Endothelial cell of hepatic sinusoid (primary cell): ENCODE measurements at regions not wholly inside any gene's neighbourhood (a gene's known extent, or its start where the extent isn't known, plus 50 kb on each side); places are given as distances from the start of the nearest gene placed in this dataset.
"Not testable (repeated sequence)": the region's sequence is repeated elsewhere in the genome, so short reads cannot be mapped to it uniquely, and the experiment has no call there.

Experiments used
- in situ Hi-C: cut with HindIII; loops from 2 replicates; pipeline ENCODE4 v1.10.0; 2017; ENCODE audit warnings: low sequenced_read_pairs

DNA sequence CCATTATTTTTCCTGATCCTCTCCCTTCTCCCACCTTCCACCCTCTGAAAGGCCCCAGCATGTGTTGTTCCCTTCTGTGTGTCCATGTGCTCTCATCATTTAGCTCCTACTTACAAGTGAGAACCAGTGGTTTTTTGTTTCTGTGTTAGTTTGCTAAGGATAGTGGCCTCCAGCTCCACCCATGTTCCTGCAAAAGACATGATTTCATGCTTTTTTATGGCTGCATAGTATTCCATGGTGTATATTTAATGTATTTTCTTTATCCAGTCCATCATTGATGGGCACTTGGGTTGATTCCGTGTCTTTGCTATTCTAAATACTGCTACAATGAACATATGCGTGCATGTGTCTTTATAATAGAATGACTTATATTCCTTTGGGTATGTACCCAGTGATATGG lies 89.4 kb upstream of the C1orf174 start:
- in situ Hi-C loops, result no loop called here

DNA sequence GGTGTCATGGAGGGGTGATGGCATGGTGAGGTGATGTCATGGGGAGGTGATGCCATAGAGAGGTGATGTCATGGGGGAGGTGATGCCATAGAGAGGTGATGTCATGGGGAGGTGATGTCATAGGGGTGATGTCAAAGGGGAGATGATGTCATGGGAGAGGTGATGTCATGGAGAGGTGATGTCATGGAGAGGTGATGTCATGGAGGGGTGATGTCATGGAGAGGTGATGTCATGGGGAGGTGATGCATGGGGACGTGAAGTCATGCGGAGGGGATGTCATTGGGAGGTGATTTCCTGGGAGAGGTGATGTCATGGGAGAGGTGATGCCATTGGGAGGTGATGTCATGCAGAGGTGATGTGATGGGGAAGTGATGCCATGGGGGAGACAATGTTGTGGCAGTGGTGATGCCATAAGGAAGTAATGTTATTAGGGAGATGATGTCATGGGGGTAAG lies 92.1 kb upstream of the C1orf174 start:
- in situ Hi-C loops, result no loop called here

DNA sequence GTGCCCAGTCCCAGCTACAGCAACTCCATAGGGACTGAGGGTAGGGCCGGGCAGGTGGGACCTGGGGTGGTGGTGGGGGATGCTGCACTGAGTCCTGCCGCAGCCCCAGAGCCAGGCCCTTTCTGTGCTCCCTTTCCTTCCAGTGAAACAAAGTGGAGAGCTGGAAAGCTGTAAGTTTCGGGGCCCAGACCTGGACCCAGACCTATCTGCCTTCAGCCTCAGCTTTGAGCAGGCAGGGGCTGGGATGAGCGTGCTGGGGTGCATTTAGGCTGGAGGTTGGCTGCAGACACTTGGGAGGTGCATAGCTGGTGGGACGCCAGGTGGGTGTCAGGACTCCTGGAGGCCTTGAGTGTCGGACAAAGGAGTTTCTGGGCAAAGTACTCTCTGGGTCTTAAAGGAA lies 92.7 kb upstream of the C1orf174 start:
- in situ Hi-C loops, result no loop called here

DNA sequence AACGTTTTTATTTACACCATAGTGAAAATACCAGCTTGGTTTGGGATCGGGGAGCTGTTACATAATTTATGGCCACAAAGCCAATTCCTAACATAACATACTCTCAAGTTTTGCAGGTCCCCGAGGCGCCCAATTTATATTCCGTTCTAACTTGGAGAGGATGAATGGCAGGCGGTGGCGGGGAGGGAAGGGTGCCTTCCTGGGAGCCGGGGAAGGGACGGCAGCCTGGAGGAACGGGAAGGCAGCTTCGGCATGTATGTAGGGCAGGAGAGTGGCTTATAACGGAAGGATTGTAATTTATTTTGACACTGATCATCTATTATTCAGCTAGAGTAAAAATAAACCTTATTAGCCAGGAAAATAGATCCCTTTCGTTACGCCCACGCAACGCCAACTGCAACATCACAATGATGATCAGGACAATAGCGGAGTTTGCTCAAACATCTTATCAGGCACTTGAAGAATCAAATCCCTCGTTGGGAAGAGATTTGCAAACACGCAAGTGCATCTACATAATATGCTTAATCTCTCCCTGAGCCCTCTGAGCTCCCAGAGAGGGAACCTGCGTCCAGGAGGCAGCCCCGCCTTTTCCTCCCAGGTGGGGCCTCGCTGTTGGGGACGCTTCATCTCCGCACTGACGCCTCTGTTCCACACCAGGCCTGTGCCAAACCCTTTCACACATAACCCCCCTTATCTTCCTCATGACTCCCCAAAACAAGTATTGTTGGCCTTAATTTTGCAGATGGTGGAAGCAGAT lies 93.7 kb upstream of the C1orf174 start:
- in situ Hi-C loops, result no loop called here

DNA sequence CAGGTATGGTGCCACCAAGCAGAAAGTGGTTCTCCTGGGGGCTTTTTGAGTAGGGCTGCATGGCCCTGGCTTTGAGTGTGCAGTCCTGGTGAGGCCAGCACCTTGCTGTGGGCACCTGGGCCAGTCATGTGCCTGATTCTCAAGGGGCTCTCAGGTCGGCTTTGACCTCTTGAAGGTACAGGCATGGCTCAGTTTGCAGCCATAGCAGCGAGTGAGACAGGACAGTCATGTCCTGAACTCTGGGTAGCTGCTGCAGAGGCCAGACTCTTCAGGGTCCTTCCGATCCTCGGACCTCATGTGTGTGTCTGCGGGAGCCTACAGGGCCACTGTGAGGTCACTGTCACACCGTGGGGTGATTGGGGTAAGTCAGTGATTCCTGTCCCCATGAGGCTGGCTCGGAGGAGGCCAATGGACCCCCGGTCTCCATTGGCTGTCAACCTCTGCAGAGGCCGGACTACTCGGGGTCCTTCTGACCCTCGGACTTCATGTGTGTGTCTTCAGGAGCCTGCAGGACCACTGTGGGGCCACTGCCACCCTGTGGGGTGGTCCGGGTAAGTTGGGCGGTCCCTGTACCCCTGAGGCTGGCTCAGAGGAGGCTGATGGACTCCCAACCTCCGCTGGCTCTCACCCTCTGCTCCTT lies 95.2 kb upstream of the C1orf174 start:
- in situ Hi-C loops, result no loop called here

DNA sequence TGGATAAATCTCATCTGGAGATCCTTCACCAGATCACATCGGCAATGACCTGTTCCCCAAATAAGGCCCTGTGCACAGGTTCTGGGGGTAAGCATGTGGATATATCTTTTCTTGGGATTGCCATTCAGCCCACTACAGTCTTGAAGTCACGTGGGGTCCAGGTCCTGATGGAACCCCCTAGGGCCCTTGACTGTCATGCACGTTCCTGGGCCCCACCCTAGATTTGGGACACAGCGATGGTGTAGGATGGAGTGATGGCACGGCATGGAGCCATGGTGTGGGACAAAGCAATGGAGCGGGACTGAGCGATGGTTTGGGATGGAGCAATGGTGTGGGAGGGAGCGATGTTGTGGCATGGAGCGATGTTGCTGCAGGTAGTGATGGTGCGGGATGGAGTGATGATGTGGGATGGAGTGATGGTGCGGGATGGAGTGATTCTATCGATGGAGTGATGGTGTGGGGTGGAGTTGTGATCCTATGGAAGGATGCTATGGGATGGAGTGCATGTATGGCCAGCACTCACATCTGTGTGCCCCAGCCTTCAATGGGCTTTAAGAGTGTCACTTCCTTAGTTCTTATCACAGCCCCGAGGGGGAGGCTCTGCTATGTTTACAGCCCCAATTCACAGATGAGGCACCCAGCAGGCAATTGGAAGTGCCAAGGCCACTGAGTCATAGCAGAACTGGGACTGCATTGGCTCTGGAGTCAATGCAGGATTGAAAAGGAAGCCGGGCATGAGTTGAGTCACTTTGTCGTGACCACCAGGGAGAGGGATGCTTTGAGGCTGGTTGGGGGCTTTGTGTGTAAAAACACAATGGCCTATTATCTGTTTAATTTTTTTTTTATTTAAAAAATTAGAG lies 97.0 kb upstream of the C1orf174 start:
- in situ Hi-C loops, result no loop called here

DNA sequence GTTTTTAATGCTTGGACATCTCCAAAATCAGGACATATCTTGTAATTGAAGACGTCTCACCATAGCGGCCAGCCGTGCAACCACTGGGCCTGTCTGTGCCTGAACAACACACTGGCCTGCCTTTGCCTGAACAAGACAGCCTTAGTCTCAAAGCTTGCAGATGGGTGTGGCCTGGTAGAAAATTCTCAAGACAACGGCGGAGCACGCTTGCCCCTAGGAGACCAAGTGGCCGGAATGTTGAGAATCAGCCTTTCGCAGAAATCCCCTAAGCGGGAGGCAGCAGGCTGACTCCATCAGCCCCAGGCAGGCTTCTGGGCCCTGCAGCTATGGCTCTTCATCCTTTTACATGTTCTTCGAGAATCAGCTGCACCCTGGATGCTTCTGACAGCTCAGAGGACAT lies 98.0 kb upstream of the C1orf174 start:
- in situ Hi-C loops, result no loop called here

DNA sequence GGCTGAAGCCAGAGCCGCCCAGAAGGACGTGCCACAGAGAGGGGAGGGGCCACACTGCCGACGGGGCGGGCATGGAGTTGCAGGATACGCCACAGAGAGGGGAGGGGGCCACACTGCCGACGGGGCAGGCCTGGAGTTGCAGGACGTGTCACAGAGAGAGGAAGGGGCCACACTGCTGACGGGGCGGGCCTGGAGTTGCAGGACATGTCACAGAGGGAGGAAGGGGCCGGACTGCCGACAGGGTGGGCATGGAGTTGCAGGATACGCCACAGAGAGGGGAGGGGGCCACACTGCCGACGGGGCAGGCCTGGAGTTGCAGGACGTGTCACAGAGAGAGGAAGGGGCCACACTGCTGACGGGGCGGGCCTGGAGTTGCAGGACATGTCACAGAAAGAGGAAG lies 99.4 kb upstream of the C1orf174 start:
- in situ Hi-C loops, result not testable (repeated sequence)

DNA sequence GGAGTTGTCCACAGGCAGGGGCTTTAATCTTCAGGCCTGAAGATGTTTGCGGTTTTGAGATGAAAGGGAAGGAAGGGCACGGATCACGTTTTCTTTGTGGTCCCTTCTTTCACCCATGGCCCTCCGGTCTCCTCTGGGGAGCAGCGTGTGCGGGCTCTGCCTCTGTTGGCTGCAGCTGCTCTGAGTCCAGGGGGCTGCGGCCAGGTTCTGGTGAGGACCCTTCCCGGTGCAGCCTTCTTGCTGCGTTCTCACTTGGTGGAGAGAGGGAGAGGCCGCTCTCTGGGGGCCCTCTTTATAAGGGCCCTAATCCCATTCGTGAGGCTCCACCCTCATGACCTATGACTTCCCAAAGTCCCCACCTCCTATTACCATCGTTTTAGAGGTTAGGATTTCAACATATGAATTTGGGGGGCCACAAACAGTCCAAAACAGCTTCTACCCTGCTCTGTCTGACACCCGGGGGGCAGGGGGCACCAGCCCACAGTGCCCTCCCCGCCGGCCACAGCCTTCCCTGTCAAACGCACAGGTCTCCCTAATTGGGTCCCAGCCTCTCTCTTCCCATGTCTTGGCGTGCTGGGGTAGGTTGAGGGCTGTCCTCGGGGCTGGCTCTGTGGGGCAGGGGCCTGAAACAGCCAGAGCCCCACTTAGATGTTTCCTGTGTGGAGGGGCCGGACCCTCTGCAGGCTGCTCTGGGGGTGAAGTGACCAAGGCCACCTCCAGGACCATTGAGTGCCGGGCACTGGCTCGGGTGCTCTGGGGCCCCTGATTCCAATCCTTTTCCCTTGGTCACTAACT lies 100.1 kb upstream of the C1orf174 start:
- in situ Hi-C loops, result no loop called here

DNA sequence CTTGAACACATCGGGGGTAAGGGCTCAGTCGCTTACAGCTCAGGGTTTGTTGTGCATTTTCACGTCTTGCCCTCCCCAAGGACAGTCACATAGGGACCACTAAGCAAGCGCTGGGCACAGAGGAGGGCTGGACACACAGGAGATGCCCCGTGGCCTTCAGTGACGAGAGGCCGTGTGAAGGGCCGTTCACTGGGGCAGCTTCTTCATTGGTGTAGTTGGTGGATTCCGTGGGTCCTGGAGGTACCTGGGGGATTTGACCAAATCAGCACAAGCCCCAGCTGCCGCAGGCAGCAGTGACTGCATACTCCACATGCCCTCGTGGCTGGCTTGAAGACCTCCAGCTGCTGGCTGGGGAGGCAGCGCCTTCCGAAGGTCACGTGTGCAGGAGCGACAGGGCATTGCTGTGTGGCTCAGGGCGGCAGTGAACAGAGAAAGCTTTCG lies 100.8 kb upstream of the C1orf174 start:
- in situ Hi-C loops, result no loop called here

DNA sequence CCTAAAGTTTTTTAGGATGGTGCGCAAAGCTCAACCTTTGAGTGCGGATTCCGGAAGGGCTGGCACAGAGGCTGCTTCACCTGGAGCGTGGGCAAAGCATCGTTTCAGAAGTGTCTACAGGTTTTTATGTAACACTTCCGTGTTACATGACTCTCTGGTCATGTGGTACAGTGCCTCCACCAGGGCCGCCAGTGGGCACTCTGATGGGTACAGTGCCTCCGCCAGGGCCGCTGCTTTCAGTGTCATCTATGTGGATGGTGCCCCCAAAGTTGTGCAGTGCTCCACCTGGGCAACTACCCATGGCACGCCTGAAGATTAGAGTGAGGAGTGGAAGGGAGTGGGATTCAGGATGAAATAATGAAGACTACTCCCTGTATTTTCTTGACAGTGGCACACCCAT lies 101.4 kb upstream of the C1orf174 start:
- in situ Hi-C loops, result no loop called here

DNA sequence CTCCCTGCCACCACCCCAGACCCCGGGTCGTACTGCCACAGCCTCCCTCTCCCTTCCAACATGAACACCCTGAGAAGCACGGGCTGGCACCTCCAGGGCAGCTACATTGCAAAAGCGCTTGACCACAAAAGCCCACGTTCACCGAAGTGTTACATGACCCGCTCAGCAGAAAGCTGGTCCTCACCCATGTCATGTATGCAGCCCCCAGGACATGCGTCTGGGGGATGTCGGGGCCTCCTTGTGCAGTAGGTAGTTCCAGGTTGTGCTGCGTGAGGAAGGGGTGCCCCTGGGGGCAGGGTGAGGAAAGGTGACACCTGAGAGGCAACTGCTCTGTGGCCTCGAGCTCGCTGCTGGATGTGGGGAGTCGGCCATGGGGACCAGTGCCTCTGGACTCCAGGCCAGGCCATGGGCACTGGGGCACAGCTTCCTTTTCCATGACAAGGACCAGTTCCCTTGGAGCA lies 102.0 kb upstream of the C1orf174 start:
- in situ Hi-C loops, result no loop called here

DNA sequence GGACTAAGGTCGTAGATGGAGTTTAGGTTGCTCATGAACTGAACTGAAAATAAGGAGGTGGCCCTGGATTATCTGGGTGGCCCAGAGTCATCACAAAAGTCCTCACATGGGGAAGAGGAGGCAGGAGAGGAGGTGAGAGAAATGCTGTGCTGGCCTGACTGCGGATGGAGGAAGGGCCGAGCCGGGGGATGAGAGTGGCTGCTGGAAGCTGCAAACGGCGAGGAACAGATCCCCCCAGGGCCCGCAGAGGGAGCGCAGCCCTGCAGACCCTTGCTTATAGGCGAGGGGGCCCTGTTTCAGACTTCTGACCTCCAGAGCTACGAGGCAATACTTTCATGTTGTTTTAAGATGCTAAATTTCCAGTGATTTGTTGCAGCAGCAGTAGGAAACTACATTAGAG lies 102.7 kb upstream of the C1orf174 start:
- in situ Hi-C loops, result no loop called here

DNA sequence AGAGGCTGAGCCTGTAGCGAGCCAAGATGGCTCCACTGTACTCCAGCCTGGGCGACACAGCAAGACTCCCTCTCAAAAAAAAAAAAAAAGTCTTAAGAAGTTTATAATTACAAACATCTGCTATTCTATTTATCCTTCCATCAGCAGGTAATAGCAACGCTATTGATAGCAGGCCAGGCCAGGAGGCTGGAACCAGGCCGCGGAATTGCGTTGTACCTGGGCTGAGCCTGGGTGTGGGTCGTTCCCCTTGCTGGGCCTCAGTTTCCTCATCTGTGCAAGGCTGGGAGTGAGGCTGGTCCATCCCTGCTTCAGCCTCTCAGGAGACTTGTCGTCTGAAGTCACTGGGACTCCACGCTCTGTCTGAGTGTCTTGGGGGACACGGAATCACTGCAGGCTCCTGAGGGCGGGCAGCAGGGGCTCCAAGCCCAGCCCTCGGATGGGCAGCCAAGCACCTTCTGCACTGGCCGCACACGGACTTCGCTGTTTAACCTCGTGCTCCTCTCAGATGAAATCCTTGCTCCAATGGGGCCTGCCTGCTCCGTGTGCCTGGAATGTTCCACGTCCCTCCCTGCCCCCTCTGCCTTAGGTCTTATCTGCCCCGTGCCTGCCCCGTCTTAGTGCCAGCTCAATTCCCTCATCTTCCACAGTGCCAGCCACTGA lies 103.9 kb upstream of the C1orf174 start:
- in situ Hi-C loops, result no loop called here

DNA sequence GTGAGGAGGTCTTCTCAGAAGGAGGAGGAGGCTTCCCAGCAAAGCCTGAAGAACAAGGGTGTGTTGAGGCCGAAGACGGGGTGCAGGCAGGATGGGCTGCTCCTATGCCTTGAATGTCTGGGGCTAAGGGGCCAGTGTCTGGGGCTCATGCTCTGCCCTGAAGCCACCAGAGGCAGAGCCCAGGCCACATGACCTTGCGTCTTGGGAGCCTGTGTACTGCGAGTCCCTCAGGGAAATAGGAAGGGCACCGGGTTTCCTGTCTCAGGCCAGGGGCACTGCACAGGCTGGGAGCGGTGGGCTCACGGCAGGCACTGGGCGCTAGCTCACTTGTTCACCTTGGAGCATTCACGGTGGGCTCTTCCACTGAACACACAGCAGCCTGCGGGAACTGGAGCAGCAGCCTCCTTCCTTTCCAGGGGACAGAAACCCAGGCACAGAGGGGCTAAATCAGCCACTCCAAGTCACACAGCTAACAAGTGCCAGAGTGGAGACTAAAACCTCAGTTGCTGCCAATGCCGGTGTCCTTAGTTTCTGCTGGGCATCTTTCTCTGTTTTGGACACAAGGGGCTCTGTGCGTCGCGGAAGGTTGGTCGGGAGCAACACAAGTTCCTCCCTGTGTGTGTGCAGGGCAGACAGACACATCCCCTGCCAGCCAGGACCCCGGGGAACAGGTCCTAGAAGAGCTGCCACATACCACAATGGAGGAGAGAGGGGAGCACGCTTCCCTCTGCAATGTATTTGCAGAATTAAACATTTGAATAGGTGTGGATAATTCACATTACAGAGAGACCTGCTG lies 104.8 kb upstream of the C1orf174 start:
- in situ Hi-C loops, result no loop called here

DNA sequence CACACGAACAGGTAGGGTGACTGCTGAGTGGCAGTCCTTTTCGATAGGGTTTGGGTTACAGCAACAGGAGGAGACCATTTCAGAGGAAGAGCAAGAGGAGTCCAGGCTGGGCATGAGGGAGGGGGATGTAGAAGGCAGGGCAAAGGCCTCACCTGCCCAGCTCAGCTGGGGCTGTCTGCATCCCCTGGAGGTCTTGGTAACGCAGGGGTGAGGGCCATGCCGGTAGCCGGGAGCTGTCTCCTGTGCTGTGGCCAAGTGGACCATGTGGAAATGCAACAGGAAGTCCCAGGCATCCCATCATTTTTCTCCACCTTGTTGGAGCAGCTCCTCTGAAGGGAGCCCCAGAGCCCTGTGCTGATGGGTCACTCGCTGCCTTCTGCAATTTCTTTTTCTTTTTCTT lies 105.4 kb upstream of the C1orf174 start:
- in situ Hi-C loops, result no loop called here

DNA sequence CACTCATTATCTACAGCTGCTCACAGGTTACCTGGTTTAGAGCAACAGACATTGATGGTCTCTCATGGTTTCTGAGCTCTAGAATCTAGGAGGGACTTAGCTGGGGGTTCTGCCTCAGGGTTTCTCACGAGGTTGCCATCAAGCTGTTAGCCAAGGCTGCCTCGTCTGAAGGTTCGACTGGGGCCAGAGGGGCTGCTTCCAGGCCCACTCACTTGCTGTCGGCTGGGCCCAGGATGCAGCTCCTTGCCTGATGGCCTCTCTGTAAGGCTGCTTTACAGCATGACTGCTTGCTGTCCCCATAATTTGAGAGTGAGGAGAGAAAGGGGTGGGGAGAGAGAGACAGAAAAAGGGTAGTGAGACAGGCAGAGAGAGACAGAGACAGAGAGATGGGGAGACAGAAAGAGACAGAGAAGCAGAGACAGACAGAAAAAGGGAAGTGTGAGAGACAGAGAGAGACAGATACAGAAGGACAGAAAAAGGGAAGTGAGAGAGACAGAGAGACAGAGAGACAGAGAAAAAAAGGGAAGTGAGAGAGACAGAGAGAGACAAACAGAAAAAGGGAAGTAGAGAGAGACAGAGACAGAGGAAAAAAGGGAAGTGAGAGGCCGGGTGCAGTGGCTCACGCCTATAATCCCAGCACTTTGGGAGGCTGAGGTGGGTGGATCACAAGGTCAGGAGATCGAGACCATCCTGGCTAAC lies 106.8 kb upstream of the C1orf174 start:
- in situ Hi-C loops, result no loop called here

DNA sequence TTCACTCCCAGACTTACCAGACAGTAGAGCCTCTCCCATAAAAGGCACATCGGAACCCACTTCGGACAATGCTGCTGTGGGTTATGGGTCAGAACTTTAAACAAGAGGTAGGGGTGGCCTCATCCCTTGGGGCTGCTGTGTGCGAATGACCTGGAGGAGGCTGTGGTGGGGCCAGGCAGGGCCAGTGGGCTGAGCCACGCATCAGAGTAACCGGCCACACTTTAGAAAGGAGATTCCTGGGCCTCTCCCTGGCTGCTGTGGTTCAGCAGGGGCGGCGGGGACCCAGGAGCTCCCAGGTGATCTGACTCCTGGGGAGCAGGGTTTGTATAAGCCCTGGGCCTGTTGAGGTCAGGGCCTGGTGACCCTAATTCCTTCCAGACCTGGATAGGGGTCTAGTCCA lies 110.2 kb upstream of the C1orf174 start:
- in situ Hi-C loops, result no loop called here
